SK-N-MC (cell line): ENCODE measurements at regions not wholly inside any gene's neighbourhood (a gene's known extent, or its start where the extent isn't known, plus 50 kb on each side); places are given as distances from the start of the nearest gene placed in this dataset.

Experiments
- DNase-seq: peaks from one replicate; pipeline ENCODE4 v3.0.0-alpha.2; 2011; ENCODE audit warnings: low read depth, low spot score
- H3K27ac ChIP-seq: fragments of 200-600 bp; sonication (generic); 2 replicates; pipeline ENCODE4 v1.5.1; 2016; ENCODE audit warnings: mixed run types
- H3K36me3 ChIP-seq: fragments of 200-600 bp; sonication (generic); 2 replicates; pipeline ENCODE4 v1.6.1; 2017; ENCODE audit warnings: antibody characterized with exemption, low read length, mixed read lengths; ENCODE audit not compliant: insufficient read depth
- H3K4me3 ChIP-seq: fragments of 200-600 bp; sonication (generic); 2 replicates; pipeline ENCODE4 v1.5.1; 2016
- H3K9ac ChIP-seq: fragments of 200-600 bp; sonication (generic); 2 replicates; pipeline ENCODE4 v1.8.0; 2017; ENCODE audit warnings: mixed run types, mixed read lengths; ENCODE audit not compliant: insufficient read length
- H3K9me3 ChIP-seq: fragments of 200-600 bp; sonication (generic); 2 replicates; pipeline ENCODE4 v1.6.1; 2017; ENCODE audit warnings: low read depth, mild to moderate bottlenecking, antibody characterized with exemption, low read length, moderate library complexity, mixed read lengths
- EZH2 ChIP-seq: fragments of 200-600 bp; sonication (generic); IDR thresholded peaks from one replicate; pipeline ENCODE4 v1.6.1; 2017; ENCODE audit warnings: antibody characterized with exemption
- FOXP2 ChIP-seq: optimal IDR thresholded peaks from 2 replicates; pipeline ENCODE3; 2011; ENCODE audit warnings: mild to moderate bottlenecking, moderate library complexity; ENCODE audit not compliant: insufficient read depth; ENCODE audit errors: extremely low read length, control extremely low read depth
- POLR2AphosphoS5 ChIP-seq: IDR thresholded peaks from 2 replicates; pipeline ENCODE4 v1.6.1; 2012; ENCODE audit warnings: mild to moderate bottlenecking, low read depth, low read length, borderline replicate concordance

DNA sequence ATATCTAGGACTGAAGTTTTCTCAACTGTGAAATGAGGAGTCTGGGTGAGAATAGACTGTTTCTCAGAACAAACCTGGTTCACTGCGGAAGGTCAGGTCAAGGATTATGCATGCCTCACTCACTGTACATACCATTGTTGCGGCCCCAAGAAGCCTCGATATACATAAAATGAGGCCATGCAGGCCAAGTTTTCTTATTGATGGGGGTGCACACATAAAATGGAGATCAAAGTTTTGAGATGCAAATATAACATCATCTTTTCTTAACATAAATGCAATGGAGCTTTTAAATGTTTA, 1366.1 kb upstream of the CELF4 start:
- no peak for DNase-seq
- H3K27ac ChIP-seq: no peak overlapping the region

DNA sequence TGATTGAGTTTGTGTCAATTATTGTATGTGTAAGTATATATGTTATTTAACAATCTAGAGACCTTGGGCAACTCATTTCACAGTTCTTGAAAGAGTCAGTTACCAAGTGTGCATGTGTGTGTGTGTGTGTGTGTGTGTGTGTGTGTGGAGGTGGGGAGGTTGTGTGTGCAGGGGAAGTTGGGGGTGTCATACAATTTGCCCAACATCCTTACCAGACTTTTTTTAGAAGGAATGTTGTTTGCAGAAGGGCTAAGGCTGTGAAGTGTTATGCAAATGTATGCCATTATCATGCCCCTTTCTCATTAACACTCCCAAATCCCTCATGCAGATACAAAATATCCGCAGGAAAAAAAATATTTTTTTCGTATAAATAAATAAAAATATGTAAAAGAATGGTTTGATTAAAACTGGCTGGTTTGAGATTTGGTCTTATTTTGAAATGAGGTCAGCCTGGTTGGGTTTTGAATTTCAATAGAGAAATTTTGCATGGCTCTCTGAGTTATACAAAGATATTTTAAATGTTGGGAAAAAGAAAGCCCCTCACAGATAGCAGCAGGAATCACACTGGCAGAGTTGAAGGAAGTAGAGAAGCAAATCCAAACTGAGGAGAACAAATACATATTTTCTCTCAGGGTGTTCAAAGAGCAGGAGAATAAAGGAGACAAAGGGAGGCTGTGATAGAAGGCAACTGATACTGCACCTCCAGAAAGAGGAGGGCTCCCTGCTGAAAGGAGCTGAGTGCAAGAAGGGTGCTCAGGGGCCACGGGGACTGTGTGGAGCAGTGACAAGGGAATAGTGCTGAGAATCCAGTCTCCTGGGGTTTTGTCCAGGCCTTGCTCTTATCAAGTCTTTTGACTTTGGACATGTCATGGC, 1365.5 kb upstream of the CELF4 start:
- no peak for DNase-seq
- no peak overlapping the region for H3K9ac ChIP-seq
- no peak overlapping the region for H3K27ac ChIP-seq

More for the DNA sequence above, 1366.1 kb upstream of the CELF4 start:
- TF ChIP-seq EZH2 (no peak), FOXP2 (no peak), POLR2AphosphoS5 (no peak)
- Histone ChIP-seq H3K36me3 (no peaks in the 10 kb centered on the region), H3K9ac (no peak overlapping the region), H3K4me3 (no peak overlapping the region), H3K9me3 (no peaks in the 10 kb centered on the region)

DNA sequence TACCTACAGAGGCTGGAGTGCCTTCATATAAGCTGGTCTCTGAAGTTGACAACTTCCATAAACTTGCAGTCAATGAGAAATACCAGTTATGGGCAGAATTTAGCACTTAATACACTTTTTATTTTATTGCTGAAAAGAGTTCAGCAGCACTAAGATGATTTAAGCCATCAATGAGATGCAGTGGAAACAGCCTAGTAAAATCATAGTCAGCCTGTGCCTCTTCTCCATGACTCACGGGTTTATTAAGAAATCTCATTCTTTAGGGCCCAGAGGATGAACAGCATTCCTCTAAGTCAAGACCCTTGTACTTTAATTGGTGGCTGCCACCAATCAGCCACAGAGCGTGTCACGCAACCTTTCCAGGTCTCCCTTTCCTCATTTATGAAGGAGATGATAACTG, 1357.9 kb upstream of the CELF4 start:
- no peaks in the 10 kb centered on the region for H3K9me3 ChIP-seq
- no peak overlapping the region for H3K4me3 ChIP-seq
- no peak overlapping the region for H3K9ac ChIP-seq
- TF ChIP-seq FOXP2 (no peak), EZH2 (no peak), POLR2AphosphoS5 (no peak)
- DNase-seq: no peak
- H3K27ac ChIP-seq: no peak overlapping the region
- H3K36me3 ChIP-seq: no peaks in the 10 kb centered on the region

More for the DNA sequence above, 1365.5 kb upstream of the CELF4 start:
- Histone ChIP-seq H3K9me3 (no peaks in the 10 kb centered on the region), H3K4me3 (no peak overlapping the region), H3K36me3 (no peaks in the 10 kb centered on the region)
- no peak for TF ChIP-seq FOXP2
- TF ChIP-seq EZH2: no peak
- no peak for TF ChIP-seq POLR2AphosphoS5

DNA sequence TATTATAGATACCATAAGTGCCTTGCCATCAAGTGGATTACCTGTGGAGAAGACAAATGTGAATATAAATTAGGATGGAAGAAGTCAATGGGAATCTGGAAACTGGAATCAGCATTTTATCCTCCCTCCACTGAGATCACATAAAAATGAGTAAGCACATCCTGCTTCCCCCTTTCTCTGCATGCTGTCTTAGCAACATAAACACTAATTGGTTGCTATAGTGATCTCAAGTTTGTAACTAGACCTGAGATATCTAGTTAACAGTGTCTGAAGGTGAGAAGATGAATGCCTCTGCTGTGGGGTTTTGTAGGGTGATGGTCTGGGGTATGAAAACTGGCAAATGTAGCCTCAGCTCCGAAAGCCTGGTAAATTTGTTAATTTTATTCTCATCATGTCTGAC, 1357.5 kb upstream of the CELF4 start:
- no peak for DNase-seq
- Histone ChIP-seq H3K4me3 (no peak overlapping the region), H3K9ac (no peak overlapping the region), H3K9me3 (no peaks in the 10 kb centered on the region), H3K27ac (no peak overlapping the region), H3K36me3 (no peaks in the 10 kb centered on the region)
- TF ChIP-seq POLR2AphosphoS5 (no peak), FOXP2 (no peak), EZH2 (no peak)

DNA sequence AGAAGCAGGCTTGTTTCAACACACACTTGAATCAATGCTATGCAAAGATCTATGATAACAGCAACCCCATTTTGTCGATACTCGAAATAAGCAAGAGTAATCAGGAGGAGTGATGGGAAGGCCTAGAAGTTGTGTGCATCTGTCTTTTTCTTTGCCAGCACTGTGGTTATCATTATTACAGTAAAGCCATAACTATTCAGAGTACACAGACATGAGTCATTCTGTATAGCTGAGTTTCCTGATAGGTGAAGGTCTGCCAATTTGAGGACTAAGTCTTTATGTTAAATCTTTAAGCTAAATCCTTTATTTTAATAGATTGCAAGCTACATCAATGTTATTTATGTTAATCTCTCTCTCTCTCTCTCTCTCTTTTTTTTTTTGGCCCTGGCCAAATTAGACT, 1344.4 kb upstream of the CELF4 start:
- no peak overlapping the region for H3K9ac ChIP-seq
- no peak for DNase-seq
- no peak overlapping the region for H3K27ac ChIP-seq
- no peak for TF ChIP-seq FOXP2
- no peak for TF ChIP-seq POLR2AphosphoS5
- no peaks in the 10 kb centered on the region for H3K36me3 ChIP-seq
- no peak overlapping the region for H3K4me3 ChIP-seq
- H3K9me3 ChIP-seq: no peaks in the 10 kb centered on the region

DNA sequence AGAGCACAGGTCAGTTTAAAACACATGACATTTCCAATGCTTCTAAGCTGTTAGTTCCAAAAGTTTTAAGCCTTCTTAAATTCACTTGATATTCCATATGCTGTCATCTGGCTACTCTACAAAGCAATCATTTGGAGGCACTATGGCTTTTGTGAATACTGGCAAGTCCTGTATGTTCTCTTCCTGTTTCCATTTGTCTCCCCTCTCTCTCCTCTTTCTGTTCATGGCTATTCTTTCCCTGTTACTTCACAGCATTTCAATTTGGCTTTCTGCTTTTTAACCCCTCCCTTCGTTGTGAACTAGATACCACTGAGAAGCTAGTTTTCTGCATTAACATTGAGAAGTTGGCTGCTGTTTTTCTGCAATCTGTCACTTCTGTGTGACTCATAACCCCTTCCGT, 1337.2 kb upstream of the CELF4 start:
- H3K9me3 ChIP-seq: no peaks in the 10 kb centered on the region
- H3K4me3 ChIP-seq: no peak overlapping the region
- H3K27ac ChIP-seq: no peak overlapping the region
- TF ChIP-seq EZH2 (no peak), POLR2AphosphoS5 (no peak), FOXP2 (no peak)
- no peak for DNase-seq
- no peaks in the 10 kb centered on the region for H3K36me3 ChIP-seq
- no peak overlapping the region for H3K9ac ChIP-seq

DNA sequence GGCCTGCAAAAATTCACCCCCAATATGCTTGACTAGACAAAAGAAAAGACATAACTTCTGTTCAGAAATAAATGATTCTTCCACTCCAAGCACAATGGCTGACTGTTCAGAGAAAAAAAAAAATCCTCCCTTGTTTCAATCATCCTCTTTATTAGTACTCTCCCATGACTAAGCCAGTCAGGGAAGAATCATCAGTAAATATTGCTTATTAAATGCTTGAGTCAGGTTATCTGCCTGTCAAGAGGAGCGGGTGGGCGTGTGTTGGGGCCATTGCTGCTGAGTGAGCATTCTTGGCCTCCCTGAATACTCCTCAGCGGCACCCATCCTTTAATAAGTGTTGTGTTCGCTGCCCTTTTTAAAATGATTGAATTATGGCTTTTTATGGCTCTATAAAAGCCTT, 1334.8 kb upstream of the CELF4 start:
- DNase-seq: no peak
- no peak for TF ChIP-seq POLR2AphosphoS5
- TF ChIP-seq EZH2: no peak
- TF ChIP-seq FOXP2: no peak
- H3K36me3 ChIP-seq: no peaks in the 10 kb centered on the region
- no peak overlapping the region for H3K9ac ChIP-seq
- no peaks in the 10 kb centered on the region for H3K9me3 ChIP-seq
- no peak overlapping the region for H3K4me3 ChIP-seq
- H3K27ac ChIP-seq: no peak overlapping the region

DNA sequence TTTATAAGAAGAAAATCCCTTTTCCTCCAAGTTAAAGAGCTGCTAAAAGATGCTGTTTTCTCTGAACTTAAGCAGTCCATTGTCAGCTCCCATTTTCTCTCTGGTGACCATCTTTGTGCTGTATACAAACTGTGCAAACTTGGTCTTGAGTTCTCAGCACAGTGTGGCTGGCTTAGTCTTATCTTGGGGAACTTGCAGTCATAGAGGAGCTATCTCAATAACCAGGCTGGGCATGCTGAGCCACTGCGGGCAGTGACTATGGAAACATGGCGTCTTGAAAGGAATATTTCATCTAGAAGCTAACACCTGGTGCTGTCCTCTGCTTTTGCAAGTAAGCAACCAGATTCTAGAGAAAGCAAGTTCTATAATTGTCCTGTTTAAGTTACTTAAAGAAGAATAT, 1334.4 kb upstream of the CELF4 start:
- H3K9me3 ChIP-seq: no peaks in the 10 kb centered on the region
- DNase-seq: no peak
- no peak overlapping the region for H3K4me3 ChIP-seq
- no peak for TF ChIP-seq POLR2AphosphoS5
- no peak for TF ChIP-seq EZH2
- no peak for TF ChIP-seq FOXP2
- H3K9ac ChIP-seq: no peak overlapping the region
- H3K36me3 ChIP-seq: no peaks in the 10 kb centered on the region
- no peak overlapping the region for H3K27ac ChIP-seq

DNA sequence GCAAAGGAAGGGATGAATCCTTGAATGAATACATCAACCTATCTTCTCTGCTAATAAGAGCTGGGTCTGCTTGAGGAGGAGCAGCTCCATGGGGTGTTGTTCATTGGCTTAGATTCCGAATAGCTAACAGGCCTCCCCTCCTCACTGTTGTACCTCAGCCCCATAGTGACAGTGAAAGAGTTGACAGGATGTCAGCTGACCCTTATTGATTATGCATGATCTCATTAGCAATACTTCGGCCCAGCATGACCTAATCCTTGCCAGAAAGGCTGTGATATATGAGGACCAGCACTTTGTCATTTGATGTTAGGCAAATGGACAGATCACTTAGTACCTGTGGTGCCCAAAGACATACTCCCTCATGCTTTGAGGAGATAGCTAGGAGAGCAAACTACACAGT, 1333.7 kb upstream of the CELF4 start:
- DNase-seq: no peak
- no peak for TF ChIP-seq FOXP2
- TF ChIP-seq POLR2AphosphoS5: no peak
- TF ChIP-seq EZH2: no peak
- H3K4me3 ChIP-seq: no peak overlapping the region

More for the DNA sequence above, 1333.7 kb upstream of the CELF4 start:
- H3K9ac ChIP-seq: no peak overlapping the region
- no peaks in the 10 kb centered on the region for H3K36me3 ChIP-seq
- no peak overlapping the region for H3K27ac ChIP-seq
- no peaks in the 10 kb centered on the region for H3K9me3 ChIP-seq
